ENCODE measurements at regions not wholly inside any gene's neighbourhood (a gene's known extent, or its start where the extent isn't known, plus 50 kb on each side); places are given as distances from the start of the nearest gene placed in this dataset.

DNA sequence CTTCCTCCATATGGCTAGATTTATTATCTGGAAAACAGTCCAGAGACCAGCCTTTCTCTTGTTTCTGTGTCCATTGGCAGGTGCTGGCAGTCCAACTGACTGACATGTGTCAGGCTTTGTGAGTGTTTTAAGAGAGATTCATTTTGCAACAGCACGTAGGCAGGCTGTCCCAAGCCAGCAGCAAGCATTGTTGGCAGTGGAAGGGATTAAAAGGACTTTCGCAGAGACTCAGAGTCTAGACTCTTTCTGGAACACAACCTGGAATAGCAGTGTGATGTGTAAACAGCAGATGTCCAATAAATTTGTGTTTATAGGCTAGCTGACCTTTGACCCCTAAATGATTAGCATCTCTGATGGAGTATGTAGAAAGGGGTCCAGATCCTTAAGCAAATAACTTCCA lies 222.2 kb upstream of the SERP2 start:
- H3K9me3 ChIP-seq = no peaks in the 10 kb centered on the region
- H3K4me1 ChIP-seq = peaks cover 11% of the 10 kb centered on the region
- intact Hi-C loops (cut with DNase I) = no loop called here
- H3K27ac ChIP-seq = no peak overlapping the region
- DNase-seq = no peak
- no peak overlapping the region for H3K9ac ChIP-seq (ENCODE audit: low read depth in 2 of 2, low read length in 2 of 2)
- no peaks in the 10 kb centered on the region for H3K36me3 ChIP-seq
- H3K27me3 ChIP-seq = no peaks in the 10 kb centered on the region
- TF ChIP-seq, protein P1, sequence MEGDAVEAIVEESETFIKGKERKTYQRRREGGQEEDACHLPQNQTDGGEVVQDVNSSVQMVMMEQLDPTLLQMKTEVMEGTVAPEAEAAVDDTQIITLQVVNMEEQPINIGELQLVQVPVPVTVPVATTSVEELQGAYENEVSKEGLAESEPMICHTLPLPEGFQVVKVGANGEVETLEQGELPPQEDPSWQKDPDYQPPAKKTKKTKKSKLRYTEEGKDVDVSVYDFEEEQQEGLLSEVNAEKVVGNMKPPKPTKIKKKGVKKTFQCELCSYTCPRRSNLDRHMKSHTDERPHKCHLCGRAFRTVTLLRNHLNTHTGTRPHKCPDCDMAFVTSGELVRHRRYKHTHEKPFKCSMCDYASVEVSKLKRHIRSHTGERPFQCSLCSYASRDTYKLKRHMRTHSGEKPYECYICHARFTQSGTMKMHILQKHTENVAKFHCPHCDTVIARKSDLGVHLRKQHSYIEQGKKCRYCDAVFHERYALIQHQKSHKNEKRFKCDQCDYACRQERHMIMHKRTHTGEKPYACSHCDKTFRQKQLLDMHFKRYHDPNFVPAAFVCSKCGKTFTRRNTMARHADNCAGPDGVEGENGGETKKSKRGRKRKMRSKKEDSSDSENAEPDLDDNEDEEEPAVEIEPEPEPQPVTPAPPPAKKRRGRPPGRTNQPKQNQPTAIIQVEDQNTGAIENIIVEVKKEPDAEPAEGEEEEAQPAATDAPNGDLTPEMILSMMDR (IDR thresholded peaks at IDR 0.05) = no peak
- H3K4me3 ChIP-seq = no peak overlapping the region

DNA sequence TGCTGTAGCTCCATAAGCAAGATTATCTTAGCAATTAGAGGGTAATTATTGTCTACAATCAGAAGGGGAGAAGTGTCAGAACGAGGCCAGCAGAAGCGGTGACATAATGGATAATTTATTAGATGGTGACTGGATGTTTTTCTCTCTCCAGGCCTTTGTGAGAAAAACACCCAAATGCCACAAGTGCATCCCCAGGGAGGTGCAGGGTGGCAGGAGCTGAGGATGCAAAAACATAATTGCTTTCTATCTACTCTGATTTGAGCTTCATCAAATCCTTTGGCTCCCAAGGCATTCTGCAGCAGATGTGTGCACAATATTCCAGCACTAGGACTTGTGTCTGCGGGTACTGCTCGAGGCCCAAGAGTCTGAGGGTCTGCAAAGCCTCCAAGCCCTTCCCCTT lies 220.1 kb upstream of the SERP2 start:
- Histone ChIP-seq H3K4me3 (no peak overlapping the region), H3K27me3 (no peaks in the 10 kb centered on the region), H3K4me1 (peaks cover 11% of the 10 kb centered on the region), H3K9me3 (no peaks in the 10 kb centered on the region), H3K36me3 (no peaks in the 10 kb centered on the region), H3K9ac (ENCODE audit: low read depth in 2 of 2, low read length in 2 of 2) (no peak overlapping the region), H3K27ac (no peak overlapping the region)
- no peak for DNase-seq
- intact Hi-C loops (cut with DNase I) = no loop called here
- TF ChIP-seq, protein P1 (IDR thresholded peaks at IDR 0.05) = no peak

DNA sequence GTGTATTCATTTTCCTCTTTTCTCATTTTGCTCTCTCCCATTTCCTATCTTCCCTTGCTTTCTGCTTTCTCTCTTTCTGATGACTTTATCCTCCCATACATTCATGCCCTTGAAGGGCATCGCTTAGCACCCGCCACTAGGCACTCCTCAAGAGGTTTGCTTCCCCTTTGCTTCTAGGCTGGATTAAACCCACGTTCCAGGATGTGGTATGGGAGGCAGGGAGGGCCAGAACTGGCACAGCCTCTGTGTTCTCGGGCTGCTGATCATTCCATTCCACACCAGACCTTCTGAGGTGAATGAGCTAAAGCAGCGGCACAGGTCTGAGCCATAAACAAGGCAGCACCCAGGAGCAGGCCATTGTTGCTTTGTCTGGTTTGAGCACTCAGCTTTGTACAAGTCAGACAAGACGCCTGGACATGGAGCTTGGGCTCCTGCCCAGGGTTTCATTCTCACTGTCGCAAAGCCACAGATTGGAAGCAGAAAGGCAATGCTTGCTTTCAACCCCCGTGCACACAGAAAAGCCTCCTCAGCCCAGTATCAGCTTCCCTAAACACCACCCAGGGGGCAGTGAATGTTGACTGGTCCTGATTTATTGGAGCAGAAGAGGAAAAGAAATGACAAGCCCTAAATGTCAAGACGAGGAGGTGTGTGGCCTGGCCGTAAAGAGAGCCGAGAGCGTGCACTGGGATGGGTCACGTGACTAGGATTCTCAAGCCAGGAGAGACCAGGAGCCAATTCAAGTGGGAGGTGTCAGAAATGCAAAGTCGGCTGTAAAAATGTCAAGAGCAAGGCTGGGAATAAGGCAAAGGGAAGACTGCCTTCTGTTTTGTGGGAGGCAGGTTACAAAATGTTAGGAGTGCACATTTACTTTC lies 218.0 kb upstream of the SERP2 start:
- Histone ChIP-seq H3K36me3 (no peaks in the 10 kb centered on the region), H3K27me3 (no peaks in the 10 kb centered on the region), H3K9me3 (no peaks in the 10 kb centered on the region), H3K27ac (peak overlapping the region; percentile 37), H3K9ac (ENCODE audit: low read depth in 2 of 2, low read length in 2 of 2) (peak overlapping the region in 1 of 2 donors; percentile 7), H3K4me3 (no peak overlapping the region), H3K4me1 (peaks cover 11% of the 10 kb centered on the region)
- intact Hi-C loops (cut with DNase I) = no loop called here
- DNase-seq = peak; percentile 79
- TF ChIP-seq, protein P1 (IDR thresholded peaks at IDR 0.05) = no peak

DNA sequence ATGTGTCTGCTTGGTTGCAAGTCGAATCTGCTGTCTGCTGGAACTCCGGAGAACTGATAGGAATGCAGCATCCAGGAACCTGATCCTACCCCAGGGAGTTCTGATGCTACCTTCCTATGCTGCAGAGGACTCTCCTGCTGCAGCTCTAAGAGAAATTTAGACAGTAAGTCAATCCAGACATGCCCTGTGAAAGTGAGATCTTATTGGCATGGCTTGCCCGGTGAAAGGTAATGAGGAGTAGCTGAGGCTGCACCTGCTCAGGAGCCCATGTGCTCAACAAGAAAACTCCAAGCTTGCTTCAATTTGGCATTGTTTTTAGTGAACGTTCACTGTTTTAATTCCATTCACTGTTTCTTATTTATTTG lies 217.3 kb upstream of the SERP2 start:
- Histone ChIP-seq H3K9ac (ENCODE audit: low read depth in 2 of 2, low read length in 2 of 2) (no peak overlapping the region), H3K36me3 (no peaks in the 10 kb centered on the region), H3K27ac (no peak overlapping the region), H3K4me1 (peaks cover 6% of the 10 kb centered on the region), H3K4me3 (no peak overlapping the region), H3K9me3 (no peaks in the 10 kb centered on the region), H3K27me3 (no peaks in the 10 kb centered on the region)
- no peak for DNase-seq
- intact Hi-C loops (cut with DNase I) = no loop called here
- TF ChIP-seq, protein P1 (IDR thresholded peaks at IDR 0.05) = no peak

DNA sequence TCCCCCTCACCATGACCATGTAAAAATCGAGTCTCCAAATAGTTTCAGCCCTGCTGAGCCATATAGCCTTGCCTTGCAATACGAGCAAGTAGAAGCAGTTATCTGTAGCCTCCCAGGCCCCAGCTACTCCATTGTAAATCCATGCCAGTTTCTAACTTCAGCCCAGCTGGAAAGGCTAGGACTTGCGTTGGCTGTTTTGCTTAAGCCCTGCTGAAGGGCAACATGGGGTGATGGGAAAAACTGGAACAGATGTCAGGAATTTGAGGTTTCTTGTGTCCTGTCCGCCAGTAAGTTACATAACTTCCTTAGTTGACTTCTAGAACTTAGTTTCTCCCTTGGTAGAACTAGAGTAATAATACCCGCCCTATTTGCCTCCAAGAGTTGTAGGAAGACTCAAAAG lies 216.0 kb upstream of the SERP2 start:
- intact Hi-C loops (cut with DNase I) = no loop called here
- Histone ChIP-seq H3K27me3 (no peaks in the 10 kb centered on the region), H3K4me3 (no peak overlapping the region), H3K4me1 (peaks cover 5% of the 10 kb centered on the region), H3K27ac (no peak overlapping the region), H3K9me3 (no peaks in the 10 kb centered on the region), H3K9ac (ENCODE audit: low read depth in 2 of 2, low read length in 2 of 2) (no peak overlapping the region), H3K36me3 (no peaks in the 10 kb centered on the region)
- TF ChIP-seq, protein P1 (IDR thresholded peaks at IDR 0.05) = no peak
- DNase-seq = no peak
